SHP77 treated with DMSO at 0.1 percent for 48 hours (cell line): ENCODE measurements at regions not wholly inside any gene's neighbourhood (a gene's known extent, or its start where the extent isn't known, plus 50 kb on each side); places are given as distances from the start of the nearest gene placed in this dataset.
"Not testable (repeated sequence)": the region's sequence is repeated elsewhere in the genome, so short reads cannot be mapped to it uniquely, and the experiment has no call there.

Source experiments
- DNase-seq: peaks from one replicate; lab custom pipeline; 2025; lab: John Stamatoyannopoulos, UW

DNA sequence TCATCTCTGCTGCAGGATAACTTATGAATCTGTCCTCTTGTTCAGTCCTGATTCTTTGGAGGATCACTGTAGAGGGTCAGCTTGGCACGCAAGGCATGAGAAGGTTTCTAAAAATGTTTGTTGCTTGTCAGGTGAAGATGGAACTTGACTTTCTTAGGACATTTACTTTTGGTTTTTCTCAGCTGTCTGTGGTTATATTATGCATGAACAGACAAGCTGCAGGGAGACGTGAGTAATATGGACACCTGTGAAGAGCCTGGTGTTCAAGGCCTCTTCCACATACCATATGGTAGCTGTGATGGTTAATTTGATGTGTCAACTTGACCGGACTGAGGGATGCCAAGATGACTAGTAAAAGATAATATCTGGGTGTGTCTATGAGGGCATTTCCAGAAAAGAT, 270.2 kb upstream of the CPHXL start:
- DNase-seq: no peak

DNA sequence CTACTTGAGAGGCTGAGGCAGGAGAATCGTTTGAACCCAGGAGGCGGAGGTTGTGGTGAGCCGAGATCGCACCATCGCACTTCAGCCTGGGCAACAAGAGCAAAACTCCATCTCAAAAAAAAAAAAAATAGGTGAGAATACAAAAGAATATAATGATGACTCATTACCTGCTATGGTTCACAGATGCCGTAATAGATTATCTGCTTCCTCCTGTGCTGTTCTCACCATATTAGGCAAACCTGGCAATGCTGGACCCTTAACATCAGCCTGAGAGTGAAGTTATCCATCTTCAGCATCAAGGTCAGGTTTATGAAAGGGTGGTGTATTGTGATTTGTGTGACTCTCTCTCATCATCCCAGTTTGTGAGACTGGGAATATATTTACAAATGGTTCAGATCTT, 271.3 kb upstream of the CPHXL start:
- DNase-seq: no peak

DNA sequence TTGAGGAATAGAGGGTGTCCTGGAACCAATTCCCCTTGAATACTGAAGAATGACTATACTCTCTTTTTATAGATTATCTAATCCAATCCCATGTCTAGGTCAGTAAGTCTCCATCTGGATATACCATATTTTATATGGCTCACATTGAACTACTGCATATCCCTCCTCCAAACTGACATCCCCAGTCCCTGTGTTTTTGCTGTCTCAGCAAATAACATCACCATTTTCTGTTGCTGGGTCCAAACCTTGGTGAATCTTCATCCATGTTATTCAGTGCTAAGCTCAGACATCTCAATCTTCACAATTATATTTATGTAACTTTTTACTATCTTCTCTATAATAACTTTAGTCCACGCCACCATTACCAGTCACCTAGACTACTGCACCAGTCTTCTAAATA, 269.6 kb upstream of the CNTNAP4 start:
- no peak for DNase-seq

DNA sequence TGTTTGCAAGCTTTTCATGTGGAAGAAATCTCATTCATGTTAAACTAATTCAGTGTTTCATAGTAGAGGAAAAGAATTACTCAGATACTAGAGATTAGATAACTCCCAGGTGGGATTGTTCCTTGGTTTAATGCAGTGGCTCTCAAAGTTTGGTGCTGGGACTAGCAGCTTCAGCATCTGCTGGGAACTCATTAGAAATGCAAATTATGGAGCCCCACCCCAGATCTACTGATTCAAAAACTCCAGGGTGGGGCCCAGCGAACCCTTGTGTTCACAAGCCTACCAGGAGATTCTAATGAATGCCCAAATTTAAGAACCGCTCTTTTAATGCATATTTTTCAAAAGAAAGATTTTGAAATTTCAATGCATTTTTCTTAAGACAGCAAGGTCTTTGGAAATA, 253.4 kb upstream of the CNTNAP4 start:
- no peak for DNase-seq

DNA sequence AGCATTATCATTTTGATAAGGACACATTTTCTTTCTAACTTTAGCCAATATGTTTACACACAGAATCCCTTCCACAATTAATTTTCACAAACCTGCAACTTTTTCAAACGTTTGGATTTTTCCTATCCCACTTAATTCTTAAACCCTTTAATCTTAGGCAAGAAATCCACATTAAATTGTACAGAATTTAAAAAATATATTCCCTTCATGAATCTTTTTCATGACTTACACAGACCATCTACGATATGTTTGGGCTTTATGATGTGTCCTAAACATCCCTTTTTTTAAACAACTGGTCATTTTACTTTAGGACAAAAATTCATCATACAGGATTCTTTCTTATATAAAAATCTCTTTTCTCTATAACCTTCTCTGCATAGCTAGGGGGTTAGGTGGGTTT, 241.5 kb upstream of the CNTNAP4 start:
- no peak for DNase-seq

DNA sequence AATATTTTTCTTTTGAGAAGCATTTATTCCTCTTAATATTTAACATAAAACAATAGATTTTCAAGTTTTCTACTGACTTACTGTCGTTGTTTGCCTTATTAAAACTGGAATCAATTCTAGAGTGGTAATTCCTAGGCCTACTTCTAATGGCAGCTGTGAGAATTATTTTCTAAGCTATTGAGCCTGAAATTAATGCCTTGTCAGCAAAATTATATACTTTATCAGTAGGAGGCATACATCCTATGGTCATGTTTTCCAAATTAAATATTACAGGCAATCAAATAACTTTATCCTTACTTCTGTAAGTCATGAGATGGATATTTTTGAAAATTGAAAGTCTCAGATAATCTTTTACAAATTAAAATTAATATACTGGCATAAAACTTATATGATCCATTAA, 239.1 kb upstream of the CNTNAP4 start:
- DNase-seq: no peak

DNA sequence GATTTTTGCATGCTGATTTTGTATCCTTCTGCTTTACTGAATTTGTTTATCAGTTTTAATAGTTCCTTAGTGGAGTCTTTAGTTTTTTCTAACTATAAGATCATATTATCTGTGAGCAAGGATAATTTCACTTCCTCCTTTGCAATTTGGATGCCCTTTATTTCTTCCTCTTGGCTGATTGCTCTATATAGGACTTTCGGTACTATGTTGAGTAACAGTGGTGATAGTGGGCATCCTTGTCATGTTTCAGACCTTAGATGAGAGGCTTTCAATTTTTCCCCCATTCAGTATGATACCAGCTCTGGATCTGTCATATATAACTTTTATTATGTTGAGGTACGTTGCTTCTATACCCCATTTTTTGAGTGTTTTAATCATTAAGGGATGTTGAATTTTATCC, 224.5 kb upstream of the CNTNAP4 start:
- no peak for DNase-seq

DNA sequence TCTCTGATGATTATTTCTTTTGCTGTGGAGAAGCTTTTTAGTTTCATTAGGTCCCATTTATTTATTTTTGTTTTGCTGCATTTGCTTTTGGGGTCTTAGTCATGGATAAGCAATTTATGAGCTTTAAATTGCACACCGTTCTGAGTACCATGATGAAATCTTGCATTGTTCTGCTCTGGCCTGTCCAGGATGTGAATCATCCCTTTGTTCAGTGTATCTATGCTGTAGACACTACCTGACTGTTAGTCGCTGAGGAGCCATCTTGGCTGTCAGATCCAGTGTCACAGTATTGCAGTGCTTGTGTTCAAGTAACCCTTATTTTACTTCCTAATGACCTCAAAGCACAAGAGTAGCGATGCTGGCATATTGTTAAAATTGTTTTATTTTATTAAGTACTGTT, 218.0 kb upstream of the CNTNAP4 start:
- no peak for DNase-seq

DNA sequence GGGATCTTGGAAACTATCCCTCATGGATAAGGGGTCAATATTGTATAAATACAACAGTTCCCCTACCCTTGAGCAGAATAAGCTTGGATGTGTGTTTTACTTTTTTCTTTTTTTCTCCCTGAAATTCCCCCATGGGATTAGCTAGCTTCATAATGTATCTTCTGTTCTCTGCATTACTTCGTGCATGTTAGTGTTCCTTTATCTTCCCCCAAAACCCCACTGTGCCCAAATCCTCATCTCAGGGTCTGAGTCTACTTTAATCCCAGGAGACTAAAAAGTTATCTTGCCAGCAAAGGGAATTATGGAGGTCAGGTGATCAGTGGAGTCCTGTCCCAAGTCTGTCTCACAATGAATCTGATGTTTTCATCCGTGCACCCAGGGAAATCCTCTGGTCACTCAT, 217.5 kb upstream of the CNTNAP4 start:
- no peak for DNase-seq

DNA sequence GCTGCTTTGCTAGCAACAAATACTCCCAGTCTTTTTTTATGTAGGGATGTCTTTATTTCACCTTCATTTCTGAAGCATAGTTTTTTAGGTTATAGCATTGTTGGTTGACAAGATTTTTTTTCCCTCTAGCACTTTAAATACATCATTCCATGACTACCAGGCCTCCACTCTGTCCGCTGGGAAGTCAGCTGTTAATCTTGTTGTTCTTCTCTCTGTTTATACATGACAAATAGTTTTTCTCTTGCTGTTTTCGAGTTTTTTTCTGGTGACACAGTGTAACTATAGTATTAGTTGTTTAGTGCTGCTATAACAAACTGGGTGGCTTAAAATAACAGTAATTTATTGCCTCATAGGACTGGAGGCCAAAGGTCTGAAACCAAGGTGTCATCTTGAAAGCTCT, 205.5 kb upstream of the CNTNAP4 start:
- no peak for DNase-seq

DNA sequence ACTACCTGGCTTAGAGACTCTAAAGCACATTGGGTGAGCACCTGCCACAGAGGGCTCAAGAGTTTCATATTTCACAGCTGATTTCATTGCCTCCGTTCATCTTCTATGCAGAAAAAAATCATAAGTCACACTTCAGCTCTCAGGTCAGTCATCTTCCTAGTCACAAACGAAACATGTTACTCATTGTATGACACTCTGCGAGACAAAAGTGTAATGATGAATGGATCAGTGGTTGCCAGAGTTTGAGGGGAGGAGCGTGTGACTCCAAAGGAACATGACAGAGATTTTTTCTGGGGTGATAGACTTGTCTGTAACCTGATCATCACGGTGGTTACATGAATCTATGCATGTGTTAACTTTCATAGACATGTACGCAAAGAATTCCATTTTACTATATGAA, 195.2 kb upstream of the CNTNAP4 start:
- DNase-seq: no peak

DNA sequence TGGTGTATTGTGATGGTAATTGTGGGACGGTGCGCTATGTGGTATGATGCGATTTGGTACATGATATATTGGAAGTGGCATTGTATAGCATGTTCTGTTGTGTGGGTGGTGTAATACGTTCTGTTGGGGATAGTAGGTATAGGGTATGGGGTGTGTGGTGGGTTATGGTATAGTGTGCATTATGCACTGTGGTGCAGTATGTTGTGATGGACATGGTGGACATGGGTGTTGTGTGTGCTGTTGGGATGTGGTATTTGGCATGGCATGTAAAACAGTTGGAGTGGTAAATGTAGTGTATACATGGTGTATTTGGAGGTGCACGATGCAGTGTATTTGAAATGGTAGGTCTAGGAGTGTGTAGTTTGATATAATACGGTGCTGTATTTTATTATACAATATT, 170.6 kb upstream of the CNTNAP4 start:
- no peak for DNase-seq

DNA sequence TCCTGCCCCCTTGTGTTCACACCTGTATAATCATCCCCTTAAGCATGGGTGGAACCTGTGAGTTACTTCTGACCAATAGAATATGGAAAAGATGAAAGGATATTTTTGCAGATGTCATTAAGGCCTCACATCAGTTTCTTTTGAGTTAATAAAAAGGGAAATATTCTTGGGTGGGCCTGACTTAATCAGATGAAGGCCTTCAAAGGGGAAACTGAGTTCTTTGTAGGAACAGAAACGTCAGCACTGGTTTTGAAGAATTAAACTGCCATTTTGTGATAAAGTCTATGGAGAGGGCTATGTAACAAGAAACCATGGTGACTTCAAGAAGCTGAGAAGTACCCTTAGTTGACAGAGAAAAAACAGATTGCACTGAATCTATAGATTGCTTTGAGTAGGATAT, 168.7 kb upstream of the CNTNAP4 start:
- DNase-seq: no peak

DNA sequence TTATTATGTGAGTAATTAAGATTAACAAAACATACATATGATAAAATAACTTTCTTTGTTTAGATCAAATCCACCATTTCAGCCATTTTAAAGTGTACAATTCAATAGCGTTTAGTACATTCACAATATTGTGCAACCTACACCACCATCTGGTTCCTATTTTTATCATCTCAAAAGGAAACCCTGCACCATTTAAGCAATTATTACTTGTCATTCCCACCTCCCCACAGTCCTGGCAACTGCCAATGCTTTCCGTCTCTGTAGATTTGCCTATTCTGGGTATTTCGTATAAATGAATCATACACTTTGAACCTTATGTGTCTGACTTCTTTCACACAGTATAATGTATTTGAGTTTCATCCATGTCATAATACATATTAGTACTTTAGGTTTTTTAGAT, 162.5 kb upstream of the CNTNAP4 start:
- no peak for DNase-seq

DNA sequence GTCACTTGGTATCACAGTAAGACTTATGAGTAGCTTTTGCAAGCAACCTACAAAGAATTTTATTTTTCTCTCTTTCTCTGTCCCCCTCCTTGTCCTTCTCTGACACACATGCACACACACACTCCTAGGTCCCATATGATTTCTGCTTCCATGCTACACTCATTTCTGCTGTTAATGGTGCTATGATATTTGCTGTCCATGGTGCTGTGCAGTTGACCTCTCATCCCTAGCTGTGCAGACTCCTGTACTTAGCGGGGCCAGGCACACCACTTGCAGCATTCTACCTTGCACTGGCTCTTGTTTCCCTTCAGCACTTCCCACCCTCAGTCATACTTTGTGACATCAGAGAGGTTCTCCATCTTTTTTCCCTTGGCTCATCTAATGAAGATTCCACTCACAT, 158.9 kb upstream of the CNTNAP4 start:
- no peak for DNase-seq

DNA sequence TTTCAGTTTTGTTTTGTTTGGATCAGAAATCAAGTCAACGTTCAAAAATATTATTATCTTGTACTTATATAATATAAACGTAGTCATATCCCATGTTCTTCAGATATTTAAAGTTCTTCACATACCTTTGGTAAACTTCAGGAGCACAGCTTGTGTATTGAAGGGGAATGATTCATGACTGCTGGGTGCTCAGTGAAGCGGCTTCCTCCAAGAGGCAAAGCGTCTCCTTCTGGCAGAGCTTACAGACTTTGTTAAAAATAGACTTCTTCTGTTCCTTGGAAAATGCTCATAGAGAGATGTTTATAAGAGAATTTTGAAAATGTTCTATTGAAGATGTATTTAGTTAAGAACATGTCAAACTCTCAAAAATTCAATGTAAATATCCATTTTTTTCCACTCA, 155.6 kb upstream of the CNTNAP4 start:
- no peak for DNase-seq

DNA sequence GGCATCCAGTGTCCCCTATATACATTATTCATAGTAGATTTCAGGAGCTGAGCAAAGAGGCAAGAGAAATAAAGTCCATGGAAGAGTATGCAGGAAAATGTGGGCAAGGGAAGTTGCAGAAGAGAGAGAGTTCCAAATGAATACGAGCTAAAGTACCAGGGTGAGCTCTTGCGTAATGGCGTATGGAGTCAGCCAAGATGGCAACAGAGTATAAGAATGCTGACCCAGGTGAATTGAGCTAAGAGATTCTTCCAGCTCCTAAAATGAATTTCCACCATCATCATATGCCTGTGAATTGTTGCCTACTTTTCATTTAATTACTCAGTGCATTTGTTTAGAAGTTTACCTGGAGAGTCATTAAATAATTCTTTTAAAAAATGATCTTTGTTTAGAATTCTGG, 153.2 kb upstream of the CNTNAP4 start:
- no peak for DNase-seq

DNA sequence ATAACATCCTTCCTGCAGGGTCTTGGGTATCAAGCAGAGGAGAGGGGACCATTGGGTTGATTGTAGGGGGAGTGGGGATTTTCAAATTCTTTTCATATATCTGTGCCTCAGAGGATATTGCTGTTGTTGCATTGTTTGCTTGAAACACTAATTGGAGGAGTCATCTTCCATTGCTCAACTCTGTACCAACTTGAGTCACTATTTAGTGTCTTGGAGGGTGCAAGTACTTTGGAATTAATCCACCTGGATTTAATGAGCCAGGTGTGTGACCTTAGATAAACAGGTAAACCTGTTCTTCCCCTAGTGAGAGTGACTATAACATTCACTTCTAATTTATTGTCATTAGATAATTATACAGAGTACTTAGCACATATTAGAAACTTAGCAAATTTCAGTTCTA, 151.3 kb upstream of the CNTNAP4 start:
- DNase-seq: no peak

DNA sequence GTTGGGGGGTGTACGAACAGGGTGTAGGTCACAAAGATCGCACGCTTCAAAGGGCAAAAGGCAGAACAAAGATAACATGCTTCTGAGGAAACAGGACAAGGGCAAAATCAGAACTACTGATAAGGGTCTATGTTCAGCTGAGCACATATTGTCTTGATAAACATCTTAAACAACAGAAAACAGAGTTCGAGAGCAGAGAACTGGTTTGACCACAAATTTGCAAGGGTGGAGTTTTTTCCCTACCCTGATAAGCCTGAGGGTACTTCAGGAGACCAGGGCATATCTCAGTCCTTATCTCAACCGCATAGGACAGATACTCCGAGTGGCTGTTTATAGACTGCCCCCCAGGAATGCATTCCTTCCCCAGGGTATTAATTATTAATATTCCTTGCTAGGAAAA, 139.1 kb upstream of the CNTNAP4 start:
- DNase-seq: not testable (repeated sequence)

DNA sequence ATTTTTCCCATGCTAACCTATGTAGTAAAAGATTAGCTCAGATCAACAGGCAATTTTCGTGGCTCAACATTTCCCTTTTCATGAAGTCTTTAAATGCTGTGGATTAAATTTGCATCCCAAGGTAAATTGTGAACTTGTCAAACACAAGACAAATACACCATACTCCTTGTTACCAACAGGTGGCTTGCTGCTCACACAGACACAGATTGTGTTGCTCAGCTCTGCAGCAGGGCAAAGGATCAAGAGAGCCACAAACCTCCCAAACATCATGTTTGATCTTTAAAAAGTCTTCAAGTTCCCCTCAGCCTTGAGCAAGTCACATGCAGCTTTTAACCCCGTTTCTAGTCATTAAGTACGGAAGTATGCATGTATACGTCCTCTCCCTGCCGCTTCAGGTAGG, 119.6 kb upstream of the CNTNAP4 start:
- DNase-seq: no peak

DNA sequence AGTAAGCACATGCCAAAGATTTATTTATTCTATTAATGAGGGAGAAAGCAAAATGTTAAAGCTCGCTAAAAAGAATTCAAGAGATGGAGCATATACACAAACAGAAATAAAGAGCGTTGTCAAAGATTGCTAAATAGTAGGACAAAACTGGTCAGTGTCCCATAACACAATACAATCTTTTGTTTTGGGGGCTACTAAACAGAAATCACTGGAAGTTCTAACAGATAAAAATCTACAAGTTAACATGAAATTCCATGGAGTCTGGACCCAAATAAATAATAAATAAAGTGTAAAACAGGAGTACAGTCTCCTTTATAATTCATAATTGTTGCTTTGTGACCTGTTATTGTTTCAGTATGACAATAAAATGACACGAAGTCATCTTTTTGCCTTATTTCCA, 115.2 kb upstream of the CNTNAP4 start:
- DNase-seq: no peak

DNA sequence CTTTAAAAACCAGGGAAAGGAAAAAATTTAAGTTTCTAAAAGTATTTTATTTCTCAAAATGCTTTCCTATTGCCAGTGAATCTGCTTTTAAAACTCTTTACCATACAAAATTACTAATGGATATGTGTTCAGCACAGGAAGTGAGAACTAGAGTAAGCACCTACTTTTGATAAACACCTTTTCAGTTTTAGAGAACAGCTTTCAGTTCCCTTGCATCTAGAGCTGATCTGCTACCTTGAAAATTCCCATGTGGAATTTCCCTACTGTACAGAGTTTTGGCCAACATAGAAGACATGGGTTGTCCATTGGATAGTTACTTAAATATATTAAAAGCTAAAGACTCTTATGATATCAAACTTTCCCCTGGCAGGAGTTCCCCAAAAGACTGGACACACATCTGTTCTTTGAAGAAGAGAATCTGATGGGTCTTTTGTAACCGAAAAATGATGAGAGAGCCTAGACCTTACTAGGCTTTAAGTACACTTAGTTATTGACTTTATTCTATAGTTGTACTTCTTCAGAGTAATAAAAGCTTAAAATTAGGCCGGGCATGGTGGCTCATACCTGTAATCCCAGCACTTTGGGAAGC, 112.1 kb upstream of the CNTNAP4 start:
- DNase-seq: no peak

DNA sequence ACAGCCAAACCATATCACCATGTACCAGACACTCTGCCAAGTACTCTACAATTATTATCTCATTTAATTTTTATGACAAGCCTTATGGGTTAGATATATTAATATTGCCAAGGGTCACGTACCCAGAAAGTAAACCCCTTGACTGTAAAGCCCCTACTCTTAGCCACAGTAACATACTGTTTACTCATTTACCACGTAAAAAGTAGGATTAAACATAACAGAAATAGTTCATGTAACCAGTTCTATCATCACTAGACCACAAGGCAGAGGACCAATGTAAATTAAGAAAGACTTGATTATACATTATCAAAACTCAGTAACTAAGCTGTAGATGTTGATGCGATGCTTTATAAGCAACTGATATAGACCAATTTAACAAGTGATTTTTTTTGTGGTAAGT, 101.5 kb upstream of the CNTNAP4 start:
- DNase-seq: no peak

DNA sequence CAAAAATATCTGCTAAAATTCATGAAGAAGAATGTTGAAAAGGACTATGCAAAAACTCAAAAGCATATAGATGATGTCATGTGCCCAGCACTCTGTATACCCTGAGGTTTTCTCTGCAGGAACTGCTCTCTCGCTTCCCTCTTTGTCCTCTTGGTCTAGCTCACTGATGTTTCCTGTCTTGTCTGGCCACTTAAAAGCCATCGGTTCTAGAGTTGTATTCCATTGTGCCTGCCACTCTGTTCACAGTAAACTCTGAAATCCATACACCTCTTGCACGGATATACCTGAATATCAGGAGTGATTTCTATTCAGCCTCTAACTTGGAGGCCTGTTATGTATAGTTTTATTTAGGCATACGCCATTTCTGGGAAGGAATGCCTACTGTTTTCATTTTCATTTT, 101.0 kb upstream of the CNTNAP4 start:
- DNase-seq: no peak

DNA sequence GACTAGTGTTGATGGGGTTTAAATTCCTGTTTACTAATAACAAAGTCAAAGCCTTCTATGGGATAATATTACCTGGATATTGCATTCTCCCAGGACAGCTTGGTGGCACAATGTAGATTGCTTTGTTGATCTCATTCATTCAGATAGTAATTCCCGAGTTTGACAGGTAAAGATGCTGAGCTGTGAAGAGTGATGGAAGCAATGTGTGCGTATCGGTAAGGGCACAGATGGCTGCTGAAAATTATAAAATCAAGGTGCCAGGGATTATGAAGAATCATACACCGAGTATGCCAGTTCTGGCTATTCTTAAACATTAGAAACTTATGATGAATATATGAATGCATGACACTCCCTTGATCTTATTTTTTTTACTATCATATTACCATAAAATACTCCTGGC, 100.6 kb upstream of the CNTNAP4 start:
- DNase-seq: no peak
